ENCODE measurements at regions not wholly inside any gene's neighbourhood (a gene's known extent, or its start where the extent isn't known, plus 50 kb on each side); places are given as distances from the start of the nearest gene placed in this dataset.
"Not testable (repeated sequence)": the region's sequence is repeated elsewhere in the genome, so short reads cannot be mapped to it uniquely, and the experiment has no call there.

DNA sequence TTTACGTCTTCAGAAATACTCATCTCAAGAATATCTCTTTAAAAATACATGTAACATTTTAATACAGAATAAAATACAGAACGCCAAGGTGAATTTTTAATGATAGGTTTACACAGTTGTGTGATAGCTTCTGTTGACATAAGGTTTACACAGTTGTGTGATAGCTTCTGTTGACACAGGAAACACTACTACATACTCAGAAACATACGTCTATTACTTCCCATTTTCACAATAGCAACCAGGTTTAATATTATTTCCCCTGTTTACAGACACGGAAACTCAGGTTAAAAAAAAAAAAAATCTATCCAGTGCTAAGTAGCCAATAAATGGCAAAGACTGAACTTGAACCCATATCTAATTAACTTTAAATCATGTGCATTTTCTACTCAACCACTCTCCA is 571.2 kb downstream of the LIG4 start:
- no peak for DNase-seq

DNA sequence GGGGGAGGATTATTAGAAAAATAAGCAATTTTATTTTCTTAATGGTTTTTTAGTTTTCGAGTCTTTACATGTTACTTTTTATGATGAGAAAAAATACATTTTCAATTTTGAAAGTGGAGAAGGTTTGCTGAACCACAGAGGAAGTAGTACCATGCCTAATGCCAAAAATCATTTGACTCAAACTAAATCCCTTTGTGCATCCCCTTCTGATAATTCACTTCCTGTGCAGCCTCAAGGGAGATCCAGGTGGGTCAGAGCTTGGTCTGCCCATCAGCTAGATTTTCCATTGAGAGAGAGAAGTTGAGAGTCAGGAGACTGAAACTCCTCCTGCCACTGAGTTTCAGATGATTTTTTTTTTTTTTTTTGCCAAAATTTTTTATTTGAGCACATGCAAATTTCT is 571.7 kb downstream of the LIG4 start:
- DNase-seq: no peak

DNA sequence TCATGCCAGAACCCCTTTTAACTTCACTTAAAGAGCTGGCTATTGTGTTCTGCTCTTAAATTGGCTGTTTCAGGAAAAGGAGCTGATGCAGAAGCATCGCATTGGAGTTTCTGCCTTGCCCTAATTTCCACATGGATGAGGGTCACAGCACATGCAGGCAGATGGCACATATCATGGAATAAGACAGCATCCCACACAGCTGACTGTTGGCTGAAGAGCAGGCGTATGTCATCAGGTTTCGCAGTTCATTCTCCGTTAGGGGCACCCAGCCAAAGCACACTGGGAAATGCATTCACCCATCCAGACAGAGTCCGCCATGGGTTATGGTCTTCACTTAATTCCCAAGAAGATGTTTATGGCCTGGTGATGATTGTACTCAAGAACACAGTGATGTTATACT is 572.5 kb downstream of the LIG4 start:
- DNase-seq: no peak

DNA sequence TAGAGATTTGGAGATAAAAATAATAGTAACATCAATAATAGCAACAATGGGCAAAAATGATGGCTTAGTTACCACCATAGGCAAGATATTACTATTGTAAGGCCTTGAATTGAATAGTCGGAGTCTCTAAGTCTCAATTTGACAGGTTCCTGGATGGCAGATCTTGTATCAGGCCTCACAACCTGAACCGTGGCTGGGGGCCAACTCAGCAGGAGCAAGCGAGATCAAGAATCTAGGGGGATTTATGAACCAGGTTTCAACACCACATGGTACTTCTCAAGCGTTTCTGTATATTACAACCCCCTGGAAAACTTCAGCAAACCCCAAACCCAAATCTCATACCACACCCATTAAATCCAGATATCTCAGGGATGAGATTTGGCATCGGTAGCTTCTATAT is 573.8 kb downstream of the LIG4 start:
- no peak for DNase-seq

DNA sequence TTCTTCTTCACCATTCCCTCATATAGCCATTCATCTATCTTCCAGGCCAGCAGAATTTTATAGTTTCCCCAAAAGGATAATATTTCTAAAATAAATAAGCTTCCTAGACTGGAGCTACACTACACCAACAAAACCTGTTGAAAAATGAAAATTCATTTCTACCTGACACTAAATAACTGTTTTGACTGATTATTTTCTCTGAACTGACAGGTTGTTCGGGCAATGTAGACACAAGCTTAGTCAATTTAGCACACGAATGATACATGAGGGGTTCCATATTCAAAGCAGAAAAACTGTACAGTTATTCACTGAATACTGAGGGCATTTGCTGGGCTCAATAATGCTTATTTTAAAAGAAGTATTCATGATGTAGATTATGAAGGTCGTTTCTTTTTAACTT is 589.7 kb downstream of the LIG4 start:
- DNase-seq: no peak

DNA sequence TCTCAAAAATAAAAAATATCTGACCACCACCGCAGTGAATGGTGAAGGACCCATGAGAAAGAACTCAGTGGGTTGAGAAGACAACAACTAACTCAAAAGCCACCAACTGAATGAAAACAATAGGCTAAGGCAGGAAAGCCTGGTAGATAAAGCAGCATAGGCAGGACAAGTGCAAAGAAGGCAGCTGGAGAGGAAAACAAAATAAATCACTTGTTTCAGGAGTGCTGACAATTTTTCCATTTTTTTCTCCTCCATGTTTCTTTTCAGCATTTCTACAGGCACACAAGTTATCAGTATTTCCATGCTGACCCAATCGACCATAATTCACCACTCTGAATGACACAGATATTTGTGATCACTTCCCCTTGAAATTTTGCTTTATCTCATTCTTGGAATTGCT is 597.8 kb downstream of the LIG4 start:
- no peak for DNase-seq

DNA sequence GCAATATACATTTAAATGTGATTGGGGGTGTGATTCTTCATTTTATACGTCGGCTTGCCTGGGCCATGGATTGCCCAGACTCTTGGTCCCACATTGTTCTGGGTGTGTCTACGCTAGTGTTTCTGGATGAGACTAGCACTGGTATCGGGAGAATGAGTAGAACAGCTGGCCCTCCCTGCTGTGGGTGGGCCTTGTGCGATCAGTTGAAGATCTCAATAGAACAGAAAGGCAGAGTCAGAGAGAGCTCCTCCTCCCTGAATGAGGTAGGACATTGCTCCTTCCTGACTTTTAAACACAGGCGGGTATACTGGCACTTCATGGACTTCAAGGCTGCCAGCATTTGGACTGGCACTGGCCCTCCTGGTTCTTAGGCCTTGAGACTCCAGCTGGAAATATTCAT is 603.0 kb downstream of the LIG4 start:
- no peak for DNase-seq

DNA sequence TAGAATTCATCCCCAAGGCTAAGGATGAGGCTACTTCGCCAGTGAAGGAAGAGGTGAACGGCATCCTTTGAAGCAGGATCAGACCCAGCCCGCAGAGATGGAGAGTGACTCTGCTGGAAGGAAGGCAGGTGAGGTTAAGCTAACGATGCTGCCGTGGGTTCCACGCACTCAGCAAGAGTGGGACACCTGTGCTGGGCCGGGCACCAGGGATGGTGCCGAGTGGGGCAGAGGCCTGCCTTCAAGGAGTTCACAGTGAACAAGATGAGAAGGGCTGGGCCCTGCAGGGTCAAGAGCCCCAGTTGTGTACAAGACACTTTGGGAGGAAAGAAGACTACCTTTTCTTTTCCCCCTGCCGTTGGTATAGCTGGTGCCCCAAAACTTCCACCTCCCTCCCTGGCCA is 606.6 kb downstream of the LIG4 start:
- no peak for DNase-seq

DNA sequence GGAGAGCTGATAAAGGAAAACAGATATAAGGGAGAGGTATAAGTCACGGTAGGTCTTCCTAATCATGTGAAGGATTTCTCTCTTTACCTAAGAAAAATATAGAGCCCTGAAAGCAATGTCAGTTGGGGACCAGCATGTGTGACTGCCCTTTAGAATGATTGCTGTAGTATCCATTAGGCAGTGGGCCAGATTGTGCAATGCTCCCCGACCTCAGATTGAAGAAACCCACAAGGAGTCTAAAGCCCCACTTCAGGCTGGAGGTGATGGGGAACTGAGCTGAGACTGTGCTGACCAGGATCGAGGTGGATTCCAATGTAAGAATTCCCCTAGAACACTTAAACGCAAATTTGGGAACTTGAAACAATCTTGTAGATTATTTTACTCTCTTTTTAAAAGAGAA is 614.4 kb downstream of the LIG4 start:
- DNase-seq: no peak

DNA sequence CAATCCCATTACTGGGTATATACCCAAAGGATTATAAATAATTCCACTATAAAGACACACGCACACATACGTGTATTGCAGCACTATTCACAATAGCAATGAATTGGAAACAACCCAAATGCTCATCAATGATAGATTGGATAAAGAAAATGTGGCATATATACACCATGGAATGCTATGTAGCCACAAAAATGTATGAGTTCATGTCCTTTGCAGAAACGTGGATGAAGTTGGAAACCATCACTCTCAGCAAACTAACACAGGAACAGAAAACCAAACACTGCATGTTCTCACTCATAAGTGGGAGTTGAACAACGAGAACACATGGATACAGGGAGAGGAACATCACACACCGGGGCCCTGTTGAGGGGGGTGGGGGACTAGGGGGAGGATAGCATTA is 619.0 kb downstream of the LIG4 start:
- not testable (repeated sequence) for DNase-seq

DNA sequence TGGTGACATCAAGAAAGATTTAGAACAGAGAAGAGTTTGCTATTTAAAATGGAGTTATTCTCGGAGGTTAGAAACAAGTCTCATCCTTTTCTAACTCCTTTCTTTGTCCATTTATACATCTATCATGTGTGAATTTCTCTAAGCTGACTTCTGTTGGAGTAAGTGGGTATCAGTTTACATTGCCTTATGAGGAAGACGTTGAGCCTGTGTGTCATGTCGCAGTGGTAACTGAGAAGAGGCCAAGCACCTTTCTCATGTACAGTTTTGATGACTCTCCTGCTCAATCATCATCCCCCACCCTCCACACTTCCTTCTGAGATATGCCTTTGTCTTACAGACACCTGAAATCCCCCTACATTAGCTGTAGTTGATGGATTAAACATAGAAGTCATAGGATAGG is 624.8 kb downstream of the LIG4 start:
- no peak for DNase-seq

DNA sequence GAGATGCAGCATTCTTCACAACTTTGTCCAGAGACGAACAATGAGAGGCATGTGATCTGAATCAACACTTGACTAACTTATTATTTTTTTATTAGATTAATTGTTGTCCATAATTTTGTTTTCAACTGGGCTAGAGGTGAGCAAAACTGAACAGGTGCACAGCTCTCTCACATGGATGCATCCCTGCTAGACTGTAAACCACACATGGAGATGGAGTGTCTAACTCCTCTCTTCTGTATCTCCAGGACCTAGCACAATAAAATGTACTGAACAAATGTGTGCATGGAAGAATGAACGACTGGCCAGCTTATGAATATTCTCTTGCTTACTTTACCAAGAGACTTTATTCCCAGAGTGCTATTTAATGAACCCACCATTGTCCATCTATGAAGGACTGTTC is 627.7 kb downstream of the LIG4 start:
- DNase-seq: no peak

DNA sequence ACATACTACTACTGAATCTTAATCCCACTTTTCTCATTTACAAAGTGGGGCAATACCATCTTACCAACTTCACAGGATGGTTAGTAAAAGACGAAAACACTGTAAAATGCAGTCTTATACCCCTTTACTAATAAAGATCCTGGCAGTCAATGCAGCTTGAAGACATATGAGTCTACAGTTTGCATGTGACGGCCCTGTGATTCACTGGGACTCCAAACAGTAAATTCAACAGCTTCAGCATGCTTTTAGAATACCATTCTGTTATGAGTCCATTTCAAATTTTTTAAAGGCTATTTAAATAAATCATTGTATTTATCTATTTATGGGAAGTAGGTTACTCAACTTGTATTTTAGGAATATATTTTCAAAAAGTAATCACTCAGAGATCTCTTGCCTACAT is 629.1 kb downstream of the LIG4 start:
- no peak for DNase-seq

DNA sequence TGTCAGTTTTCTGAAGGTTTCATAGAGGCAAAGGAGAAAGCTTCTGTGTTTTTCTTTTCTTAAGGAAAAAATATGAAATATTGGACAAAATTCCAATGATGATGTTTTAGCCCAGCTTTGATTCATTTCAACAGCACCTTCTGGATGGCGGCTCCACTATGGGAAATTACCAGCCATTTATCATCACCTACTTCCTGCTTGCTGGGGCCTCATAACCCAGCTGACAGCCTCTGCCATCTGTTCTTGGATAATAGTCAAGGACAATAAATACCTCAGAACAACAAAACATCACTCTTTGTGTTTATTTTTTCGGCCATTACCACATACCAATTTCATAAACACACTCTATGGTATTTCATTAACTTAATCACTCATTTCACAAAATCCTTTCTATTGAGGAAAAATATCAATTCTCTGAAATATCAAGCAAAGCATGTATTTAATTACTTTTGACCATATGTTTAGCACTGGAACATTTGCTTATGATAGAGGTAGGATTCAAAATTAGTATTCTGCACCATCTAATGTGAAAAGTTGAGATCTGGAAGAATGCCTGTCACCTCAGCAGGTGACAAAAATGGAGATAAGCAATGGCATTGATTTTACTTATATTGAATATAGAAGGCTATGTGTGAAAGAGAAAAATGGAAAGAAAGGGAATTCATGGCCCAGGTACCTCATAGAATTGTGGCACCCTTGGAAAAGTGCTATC is 629.7 kb downstream of the LIG4 start:
- no peak for DNase-seq

DNA sequence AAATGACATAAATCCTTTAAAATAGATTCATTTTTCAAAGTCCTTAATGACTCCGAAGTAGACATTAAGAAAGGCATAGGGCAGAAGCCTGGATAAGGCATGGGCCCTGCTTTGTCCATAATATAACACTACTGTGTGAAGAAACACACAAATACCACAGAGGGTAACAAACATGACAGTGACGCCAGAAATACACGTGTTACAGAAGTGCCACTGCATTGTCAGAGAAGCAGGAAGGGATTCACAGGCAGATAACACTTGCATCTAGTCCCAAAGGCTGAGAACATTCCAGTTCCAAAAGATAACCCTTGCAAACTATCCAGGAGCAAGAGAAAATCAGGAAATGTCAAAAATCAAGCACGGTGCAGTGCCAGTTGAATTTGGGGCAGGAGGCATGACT is 633.2 kb downstream of the LIG4 start:
- no peak for DNase-seq

DNA sequence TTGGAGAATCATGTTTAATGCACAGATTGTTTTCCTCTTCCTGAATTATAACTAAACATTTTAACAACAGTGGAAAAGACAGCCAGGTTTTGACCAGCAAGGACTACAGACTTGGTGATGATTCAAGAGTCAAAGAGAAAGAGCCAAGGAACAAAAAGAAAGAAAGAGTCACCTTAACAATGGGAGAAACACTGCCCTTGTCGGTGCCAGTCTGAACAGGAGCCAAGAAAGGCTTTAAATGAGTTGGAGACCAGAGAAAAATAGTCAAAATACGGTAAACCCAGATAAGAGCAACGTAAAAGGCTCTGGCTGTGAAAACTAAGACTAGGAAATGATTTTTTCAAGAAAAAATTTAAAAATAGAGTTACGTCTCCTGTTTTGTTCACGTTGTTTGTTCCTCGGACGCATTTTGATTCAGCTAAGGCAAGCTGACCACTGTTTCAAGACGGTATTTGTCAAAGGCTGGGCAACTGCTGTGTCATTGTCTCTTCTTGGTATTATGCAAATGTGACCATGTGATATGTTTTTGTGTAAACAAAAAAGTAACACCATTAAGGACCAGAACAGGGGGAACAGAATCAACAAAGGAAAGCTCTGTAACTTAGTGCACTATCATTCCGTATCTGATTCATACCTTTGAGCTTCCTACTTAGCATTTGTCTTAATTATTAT is 634.5 kb downstream of the LIG4 start:
- no peak for DNase-seq

DNA sequence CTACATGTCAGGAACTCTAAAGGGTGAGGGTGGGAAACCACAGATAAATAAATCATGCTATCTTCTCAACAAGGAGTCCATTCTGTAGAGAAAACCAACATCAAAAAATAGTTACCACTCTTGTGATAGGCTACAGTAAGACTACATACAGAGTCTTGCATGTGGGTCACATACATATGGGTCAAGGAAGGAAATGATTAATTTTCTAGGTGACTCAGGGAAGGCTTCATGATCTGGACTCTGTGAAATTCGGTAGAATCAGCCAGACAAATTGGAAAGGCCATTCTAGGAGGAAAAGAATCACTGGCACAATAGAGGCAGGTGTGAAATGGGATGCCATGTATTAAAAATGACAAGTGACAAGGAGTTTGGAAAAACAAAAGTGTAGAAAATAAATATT is 638.9 kb downstream of the LIG4 start:
- DNase-seq: no peak

DNA sequence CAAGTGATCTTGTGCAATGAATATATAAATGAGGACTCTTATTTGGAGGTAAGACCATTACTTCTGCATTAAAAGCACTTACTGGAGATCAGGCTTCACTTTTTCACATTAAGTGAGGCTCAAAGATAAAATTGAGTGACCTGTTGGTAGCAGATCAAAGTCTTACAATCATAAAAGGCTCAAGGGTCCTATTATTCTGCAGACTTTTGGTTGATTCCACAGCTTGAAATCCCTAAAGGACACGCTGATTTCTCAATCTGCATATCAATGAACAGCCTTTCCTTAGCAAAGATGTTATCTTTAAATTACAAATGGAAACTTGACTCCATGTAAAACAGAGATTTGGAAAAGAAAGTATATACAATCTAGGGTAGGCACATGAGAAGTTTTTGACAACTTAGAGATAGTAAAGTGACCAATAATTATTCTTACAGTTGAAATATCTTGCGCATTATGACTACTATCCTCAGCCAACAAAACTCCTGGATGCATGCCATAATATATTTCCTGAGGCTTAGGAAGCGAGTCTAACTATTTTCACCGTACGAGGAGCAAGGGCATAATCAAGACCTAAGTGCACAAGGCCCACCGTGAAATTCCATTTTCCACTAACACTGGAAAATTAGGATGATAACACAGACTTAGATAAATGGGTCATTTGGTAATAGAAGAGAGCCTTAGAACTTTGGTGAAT is 640.7 kb downstream of the LIG4 start:
- DNase-seq: peak; percentile 61

DNA sequence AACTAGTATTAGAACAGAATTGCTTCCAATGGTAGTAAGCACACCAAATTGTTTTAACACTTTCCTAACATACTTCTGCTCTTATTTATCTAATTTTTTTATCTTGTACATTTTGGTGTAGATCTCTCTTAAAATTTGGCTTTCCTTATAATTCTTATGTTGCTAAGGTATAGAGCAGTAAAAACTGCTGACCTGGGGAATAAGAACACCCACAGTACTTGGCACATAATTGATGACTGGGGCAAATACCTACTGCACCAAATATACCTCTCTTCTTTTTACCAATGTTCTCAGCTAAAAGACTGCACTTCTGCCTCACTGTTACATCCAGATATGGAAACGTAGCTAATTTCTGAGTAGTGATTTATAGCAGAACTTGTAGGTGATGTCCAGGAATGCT is 642.2 kb downstream of the LIG4 start:
- no peak for DNase-seq

DNA sequence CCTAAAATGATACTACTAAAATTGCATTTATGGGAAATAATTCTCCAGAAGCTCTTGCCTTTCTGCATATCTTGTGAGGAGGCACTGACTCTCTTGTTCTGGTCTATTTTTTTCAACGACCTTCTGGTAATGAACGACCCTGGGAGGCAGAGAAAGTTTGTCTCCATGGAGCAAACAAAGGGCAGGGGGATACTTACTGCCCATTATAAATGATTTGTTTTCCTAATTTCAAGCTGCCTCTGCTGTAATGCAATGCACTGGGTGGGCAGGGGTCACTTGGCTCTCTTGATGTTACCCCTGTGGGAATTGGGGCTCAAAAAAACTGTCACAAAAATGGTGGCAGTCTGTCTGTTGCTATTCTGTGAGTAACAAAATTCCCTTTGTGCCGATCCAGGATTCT is 643.2 kb downstream of the LIG4 start:
- no peak for DNase-seq

DNA sequence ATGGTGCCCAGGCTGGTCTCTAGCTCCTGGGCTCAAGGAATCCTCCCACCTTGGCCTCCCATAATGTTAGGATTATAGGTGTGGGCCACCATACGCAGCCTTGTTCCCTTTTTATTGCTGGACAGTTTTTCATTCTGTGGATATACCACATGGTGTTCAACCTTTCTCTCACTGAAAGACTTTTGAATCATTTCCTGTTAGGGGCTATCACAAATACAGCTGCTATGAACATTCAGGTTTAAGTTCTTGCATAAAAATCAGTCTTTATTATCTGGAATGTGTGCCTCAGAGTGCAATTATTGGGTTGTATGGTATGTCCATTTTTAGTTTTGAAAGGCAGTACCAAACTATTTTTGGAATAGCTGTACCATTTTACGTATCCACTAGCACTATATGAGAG is 647.2 kb downstream of the LIG4 start:
- no peak for DNase-seq

DNA sequence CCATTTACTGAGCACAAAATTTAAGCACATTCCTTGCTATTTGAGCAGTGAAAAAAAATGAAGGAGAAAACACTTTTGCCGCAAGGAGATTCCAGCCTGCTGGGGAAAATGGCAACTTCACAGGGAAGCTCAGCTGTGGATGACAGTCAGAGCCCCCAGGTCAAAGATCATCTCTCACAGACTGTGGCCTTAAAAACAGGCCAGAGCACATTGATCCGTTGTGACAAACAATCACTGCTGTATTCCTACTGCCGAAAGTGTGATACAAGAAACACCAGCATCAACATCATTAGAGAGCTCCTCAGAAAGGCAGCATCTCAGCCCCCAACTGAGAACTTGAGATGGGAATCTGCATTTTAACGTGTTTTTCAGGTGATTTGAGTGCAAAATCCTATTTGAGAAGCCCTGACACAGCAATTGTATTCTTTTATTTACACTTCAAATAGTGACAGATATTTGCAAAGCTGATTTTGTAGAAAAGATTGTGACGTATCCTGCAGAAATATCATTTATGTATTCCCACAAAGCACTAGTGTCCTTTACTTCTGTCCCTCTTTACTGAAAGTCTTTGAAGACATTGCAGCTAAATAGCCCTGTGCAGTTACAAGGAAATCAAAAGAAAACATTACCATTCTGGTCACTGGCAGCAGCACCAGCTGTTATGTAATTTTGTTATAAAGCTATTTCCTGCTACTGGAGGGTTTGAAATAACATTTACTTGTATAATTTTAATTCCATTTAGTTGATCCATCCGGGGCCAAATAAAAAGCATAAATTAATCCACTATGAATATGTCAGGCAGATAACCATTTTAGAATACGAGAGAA is 652.0 kb downstream of the LIG4 start:
- no peak for DNase-seq

DNA sequence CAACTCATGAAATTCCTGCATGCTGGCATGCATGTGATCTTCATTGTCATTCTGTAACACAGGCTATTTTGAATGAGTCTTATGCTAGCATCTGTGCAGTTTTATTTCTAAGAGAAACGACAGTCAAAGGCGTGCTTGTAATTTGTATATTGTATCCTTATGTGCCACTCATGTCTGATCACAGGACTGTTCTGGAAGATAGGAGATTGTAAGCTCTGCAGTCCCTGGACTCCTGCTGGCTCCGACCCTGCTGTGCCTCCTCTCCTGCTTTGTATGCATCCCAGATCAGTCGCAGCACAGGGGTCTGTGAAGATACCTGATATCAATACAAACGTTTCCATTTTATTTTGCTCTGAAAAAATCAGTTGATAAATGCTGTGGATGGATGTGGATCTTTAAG is 653.1 kb downstream of the LIG4 start:
- no peak for DNase-seq

DNA sequence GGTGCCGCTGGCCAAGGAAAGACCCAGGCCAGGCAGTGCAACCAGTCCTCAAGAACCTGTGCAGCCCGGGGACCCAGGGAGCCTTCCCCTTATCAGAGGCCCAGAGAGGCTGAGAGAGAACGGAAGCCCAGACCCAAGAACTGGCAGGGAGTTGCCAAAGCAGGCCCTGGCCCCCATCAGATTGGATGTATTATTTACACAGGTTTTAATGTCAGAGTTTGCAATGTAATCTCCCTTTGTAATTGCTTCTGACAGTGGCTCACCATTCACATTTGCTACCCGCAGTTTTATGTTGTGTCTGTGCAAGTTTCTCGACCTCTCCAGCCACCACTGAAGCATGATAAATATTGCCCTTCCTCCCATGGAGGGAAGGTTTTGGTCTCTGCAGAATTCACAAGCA is 660.9 kb downstream of the LIG4 start:
- DNase-seq: peak; percentile 56

Data from DMS79 (cell line).